ENCODE measurements at regions not wholly inside any gene's neighbourhood (a gene's known extent, or its start where the extent isn't known, plus 50 kb on each side); places are given as distances from the start of the nearest gene placed in this dataset.
"Not testable (repeated sequence)": the region's sequence is repeated elsewhere in the genome, so short reads cannot be mapped to it uniquely, and the experiment has no call there.

DNA sequence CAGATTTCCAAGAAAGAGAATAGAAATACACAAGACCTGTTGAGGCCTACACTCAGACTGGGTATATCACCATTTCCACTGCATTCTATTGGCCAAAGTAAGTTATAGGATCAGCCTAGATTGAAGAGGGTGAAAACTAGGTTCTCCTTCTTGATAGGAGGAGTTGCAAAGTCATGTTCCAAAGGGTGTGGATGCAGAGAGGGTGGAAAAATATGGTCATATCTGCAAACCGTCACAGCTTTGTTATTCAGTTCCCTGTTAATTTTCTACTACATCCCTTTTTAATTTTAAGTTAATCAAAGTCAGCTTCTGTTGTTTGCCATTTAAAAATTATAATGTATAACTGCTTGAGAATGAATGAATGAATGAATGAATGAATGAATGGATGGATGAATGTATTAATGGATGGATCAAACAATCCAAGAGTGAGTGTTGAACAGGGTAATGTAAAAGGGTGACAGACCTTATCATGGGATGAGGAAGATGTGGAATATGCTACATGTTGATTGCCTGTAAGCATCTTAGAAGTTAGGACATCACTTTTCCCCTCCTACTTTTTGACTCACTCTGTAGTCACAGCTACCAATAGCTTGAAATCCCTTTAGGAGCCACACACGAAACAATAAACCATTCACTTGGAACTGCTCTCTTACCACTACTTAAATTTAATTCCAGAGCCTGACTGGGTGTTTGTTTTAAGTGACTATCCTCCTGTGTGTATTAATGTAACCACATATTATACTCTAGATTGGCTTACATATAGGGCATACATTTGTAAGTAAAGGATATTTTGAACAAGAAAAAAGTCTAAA, 121.5 kb downstream of the CCDC34 start:
- DNase-seq, result no peak

- peak in 1 of 2 experiments; percentile 4 for DNase-seq
Measured at GRCh38 chr11:27239305-27239942, 123.6 kb downstream of the CCDC34 start.

DNA sequence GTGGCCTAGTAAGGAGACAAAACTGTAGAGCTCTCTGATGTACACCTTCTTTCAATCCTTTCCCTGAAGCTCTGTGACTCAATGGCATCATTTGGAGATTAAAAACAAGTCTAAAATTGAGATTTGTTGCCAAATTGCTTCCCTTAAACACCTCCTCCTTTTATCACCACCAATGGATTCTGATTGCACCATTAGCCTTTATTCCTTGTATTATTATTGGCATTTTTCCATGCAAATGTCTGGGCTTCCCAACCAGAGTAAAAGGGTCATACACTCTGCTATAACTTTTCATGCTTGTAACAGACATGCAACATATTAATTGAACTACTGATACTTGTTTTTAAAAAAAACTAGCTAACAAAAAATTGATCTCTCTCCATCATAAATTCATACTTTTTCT, 124.2 kb downstream of the CCDC34 start:
- no peak for DNase-seq

DNA sequence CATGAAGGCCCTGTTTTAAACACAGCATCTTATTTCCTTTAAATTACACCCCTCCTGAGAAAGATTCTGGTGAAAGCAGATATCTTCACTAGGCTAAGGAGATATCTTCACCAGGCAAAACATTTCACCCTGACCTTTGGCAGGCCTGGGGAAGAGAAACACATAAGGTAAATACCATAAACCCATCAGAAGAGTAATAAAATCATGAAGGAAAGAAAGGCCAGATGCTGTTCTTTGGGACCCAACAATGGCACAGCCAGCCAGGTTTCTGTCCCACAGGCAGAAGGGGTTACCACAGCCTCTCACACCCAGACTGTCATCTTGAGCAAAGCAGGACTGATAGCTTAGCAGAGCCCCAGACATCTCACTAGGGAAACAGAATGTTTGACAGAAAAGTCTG, 125.4 kb downstream of the CCDC34 start:
- no peak for DNase-seq

GRCh38 chr11:27234961-27235360, 128.1 kb downstream of the CCDC34 start:
- no peak for DNase-seq

- peak; percentile 89 to 93 for DNase-seq
Measured at GRCh38 chr11:27234043-27234668, 128.9 kb downstream of the CCDC34 start.

- DNase-seq, result peak; percentile 59 to 87
Measured at GRCh38 chr11:27233654-27234042, 129.4 kb downstream of the CCDC34 start.

- DNase-seq, result no peak
Measured at GRCh38 chr11:27231530-27231929, 131.5 kb downstream of the CCDC34 start.

- DNase-seq, result no peak
Measured at GRCh38 chr11:27230192-27230572, 132.8 kb downstream of the CCDC34 start.

DNA sequence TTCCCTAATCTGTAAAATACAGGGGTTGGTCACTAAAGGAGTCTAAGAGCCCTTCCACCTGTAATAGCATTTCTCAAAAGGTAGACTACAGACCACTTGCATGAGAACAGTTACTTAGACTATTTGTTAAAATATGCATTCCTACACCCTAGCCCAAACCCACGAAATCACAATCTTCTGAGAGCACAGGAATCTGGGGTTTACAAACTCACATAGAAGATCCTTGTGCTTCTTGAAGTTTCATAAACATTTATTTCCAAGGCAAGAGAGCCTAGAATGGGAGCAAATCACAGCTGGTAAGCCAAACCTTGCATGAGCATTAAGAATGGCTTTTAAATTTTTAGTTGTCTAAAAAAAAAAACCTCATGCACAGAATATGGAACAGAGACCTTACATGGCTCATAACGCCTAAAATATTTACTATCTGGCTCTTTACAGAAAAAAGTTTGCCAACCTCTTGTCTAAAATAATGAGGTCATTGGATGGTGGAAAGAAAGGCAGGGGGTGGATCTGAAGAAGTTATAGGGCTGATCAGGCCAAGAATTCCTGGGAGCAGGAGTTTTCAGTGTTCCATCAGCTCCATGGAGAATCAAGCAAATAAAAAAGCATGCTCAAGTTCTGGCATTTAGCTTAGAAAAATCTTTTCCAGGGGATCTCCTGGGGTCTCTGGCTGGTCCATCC, 133.4 kb downstream of the CCDC34 start:
- no peak for DNase-seq

- DNase-seq, result no peak
Measured at GRCh38 chr11:27228906-27229290, 134.1 kb downstream of the CCDC34 start.

DNA sequence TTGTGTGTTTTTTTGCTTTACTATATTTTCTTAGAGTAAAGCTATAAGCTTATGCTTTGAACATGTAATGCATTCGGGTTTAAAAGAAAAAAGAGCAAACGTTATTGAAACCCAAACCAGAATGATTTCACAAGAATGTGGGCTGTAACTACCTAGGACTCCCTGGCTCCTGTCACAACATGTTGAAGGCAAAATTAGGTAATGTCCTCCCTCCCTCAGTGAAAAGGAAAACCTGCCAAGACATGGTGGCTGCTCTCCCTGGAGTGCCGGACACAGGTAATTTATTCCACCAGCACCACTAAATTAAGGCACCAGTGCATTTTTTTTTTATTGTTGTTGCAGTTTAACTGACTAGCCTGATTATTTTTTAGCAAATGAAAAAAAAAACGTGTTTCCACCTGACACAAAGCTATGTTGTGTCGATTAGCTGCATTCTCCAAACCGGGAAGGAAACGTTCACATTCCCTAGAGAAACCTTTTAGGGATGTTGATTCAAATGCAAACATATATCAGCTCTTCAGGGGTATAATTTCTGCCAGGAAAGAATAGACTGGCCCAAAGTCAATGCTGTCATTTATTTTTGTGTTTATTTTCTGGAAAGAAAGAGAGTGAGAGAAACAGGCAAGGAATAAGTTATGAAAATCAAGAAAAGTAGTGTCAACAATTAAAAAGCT, 134.6 kb downstream of the CCDC34 start:
- no peak for DNase-seq

DNA sequence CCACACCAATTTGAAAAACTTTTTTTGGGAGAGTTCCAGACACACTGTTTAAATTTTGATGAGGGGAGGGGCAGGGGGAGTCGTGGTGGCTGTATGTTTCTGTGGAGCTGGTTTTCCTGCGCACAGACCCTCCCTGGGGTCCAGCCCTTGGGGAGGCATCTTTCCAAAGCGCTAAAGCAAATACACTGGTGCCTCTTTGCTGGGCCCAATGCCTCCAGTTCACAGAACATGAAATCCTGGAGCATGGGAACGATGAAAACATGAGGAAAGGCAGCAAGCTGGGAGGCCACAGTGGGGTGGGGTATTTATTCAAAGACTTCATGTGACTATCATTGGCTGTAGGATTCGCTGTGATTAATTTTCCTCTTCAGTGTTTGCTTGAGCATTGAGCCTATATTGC, 135.3 kb downstream of the CCDC34 start:
- no peak for DNase-seq

GRCh38 chr11:27219487-27220039, 143.5 kb downstream of the CCDC34 start:
- DNase-seq, result not testable (repeated sequence)

DNA sequence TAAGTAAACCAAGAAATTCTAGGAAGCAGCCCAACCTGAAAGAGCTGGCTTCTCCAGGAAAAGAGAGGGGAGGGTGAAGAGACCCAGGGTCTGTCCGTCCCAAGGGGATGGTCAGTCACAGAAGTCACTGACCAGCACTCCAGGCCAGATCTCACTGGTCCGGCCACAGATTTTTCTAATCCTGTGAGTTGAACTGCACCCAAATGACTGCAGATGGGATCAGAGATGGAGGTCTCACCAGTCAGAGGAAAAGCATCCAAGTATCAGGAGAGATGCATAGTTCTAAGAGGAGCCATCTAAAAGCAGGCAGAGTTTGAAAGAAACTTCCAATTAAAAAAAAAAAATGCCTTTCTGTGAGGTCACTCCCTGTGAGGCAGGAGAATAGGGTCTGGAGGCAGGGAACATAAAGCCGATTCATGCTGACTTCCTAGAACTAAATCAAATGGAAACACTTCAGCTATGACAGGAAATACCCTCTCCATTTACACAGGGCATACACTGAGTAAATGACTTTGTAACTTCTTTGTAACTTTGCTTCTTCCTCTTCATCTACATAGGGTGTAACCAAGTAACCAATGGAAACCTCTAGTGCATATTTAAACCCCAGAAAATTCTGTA, 144.5 kb downstream of the CCDC34 start:
- DNase-seq, result no peak

- peak; percentile 56 to 83 for DNase-seq
Measured at GRCh38 chr11:27217948-27218420, 145.0 kb downstream of the CCDC34 start.

DNA sequence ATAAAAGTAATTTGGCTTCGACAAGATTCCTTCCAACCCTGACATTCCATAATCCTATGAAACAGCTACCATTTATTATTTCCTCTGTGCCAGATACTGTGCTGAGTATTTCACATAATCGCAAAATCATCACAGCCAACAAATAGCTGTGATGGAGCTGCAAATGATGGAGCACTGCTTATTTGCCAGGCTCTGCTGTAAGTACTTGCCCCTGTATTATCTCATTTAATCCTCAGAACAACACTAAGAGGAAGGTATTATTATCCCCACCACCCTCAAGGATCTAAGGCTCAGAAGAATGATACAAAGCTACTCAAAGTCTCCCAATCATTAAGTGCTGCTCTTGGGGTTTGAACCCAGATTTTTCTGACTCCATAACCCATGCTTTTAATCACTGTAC, 145.5 kb downstream of the CCDC34 start:
- DNase-seq, result no peak

GRCh38 chr11:27216270-27217149, 146.5 kb downstream of the CCDC34 start:
- DNase-seq, result peak; percentile 89 to 97

DNA sequence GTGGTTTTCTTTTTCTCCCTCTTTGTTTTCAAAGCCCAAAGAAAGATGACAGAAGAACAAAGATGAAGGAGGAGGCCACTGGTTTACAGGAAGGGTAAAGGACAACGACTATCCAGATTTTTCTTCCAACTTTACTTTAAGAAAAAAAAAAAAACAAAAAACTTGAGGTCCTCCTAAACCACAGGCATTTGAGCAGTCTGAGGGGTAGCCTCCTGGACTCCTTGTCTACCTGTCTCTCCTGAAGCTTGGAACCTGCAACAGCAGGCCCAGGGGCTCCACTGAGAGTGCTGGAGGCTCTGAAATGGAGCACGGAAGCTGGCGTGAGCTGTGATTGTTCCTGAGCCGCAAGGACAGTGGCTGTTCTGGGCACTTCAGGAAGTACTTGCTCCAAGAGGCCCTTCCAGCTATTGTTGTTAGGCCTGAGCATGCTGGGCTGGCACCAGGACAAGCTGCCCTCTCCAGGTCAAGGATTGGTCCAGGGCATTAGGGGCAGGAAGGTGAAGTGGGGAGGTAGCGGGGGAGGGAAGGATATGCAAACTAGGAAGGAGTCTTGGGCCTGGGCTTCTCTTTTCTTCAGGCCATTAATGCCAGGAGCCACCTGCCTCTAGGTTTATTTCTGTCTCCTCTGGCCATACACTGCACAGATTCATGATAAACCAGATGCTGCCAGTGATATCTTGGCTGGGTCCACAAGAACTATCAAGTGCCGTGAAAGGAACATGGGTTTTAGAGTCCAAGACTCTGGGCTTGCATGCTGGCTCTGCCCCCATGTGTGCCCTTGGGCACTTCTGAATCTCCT, 147.3 kb downstream of the CCDC34 start:
- peak; percentile 69 to 83 for DNase-seq

- no peak for DNase-seq
Measured at GRCh38 chr11:27214713-27215112, 148.3 kb downstream of the CCDC34 start.
